KMS-11 (cell line): ENCODE measurements at regions not wholly inside any gene's neighbourhood (a gene's known extent, or its start where the extent isn't known, plus 50 kb on each side); places are given as distances from the start of the nearest gene placed in this dataset.

Experiments used
- H2AFZ ChIP-seq: fragments of 200-600 bp; sonication (generic); 2 replicates; pipeline ENCODE4 v1.6.1; 2016; ENCODE audit warnings: antibody characterized with exemption, mixed run types, low read depth
- H3K27ac ChIP-seq: fragments of 200-600 bp; sonication (generic); 2 replicates; pipeline ENCODE4 v1.6.1; 2016; ENCODE audit warnings: mild to moderate bottlenecking, mixed run types
- H3K27me3 ChIP-seq: fragments of 200-600 bp; sonication (generic); 2 replicates; pipeline ENCODE4 v1.6.1; 2017; ENCODE audit warnings: mild to moderate bottlenecking, low read depth, mixed run types, moderate library complexity; ENCODE audit not compliant: insufficient read depth
- H3K36me3 ChIP-seq: fragments of 200-600 bp; sonication (generic); 2 replicates; pipeline ENCODE4 v1.6.1; 2017; ENCODE audit warnings: mild to moderate bottlenecking, mixed run types; ENCODE audit not compliant: insufficient read depth
- H3K4me1 ChIP-seq: fragments of 200-600 bp; sonication (generic); 2 replicates; pipeline ENCODE4 v1.6.1; 2016; ENCODE audit warnings: mild to moderate bottlenecking, low read depth, mixed run types; ENCODE audit not compliant: poor library complexity, severe bottlenecking
- H3K4me2 ChIP-seq: fragments of 200-600 bp; sonication (generic); 2 replicates; pipeline ENCODE4 v1.7.0; 2016; ENCODE audit warnings: mild to moderate bottlenecking, mixed run types
- H3K4me3 ChIP-seq: fragments of 200-600 bp; sonication (generic); IDR thresholded peaks from 2 replicates; pipeline ENCODE4 v1.6.1; 2017; ENCODE audit warnings: low read depth, low read length, mixed read lengths; ENCODE audit not compliant: insufficient read depth
- H3K79me2 ChIP-seq: fragments of 200-600 bp; sonication (generic); 2 replicates; pipeline ENCODE4 v1.6.1; 2016; ENCODE audit warnings: low read depth, mixed run types; ENCODE audit not compliant: insufficient read depth
- H3K9ac ChIP-seq: fragments of 200-600 bp; sonication (generic); 2 replicates; pipeline ENCODE4 v1.6.1; 2016; ENCODE audit warnings: mild to moderate bottlenecking, mixed run types
- H4K20me1 ChIP-seq: fragments of 200-600 bp; sonication (generic); 2 replicates; pipeline ENCODE4 v1.6.1; 2016; ENCODE audit warnings: mild to moderate bottlenecking, mixed run types; ENCODE audit not compliant: insufficient read depth
- TF ChIP-seq, protein P1 (sequence below): fragments of 200-600 bp; sonication (generic); conservative IDR thresholded peaks from 2 replicates; pipeline ENCODE4 v1.6.1; 2017; ENCODE audit warnings: low read depth, mild to moderate bottlenecking, antibody characterized with exemption, low read length, moderate library complexity, mixed read lengths

DNA sequence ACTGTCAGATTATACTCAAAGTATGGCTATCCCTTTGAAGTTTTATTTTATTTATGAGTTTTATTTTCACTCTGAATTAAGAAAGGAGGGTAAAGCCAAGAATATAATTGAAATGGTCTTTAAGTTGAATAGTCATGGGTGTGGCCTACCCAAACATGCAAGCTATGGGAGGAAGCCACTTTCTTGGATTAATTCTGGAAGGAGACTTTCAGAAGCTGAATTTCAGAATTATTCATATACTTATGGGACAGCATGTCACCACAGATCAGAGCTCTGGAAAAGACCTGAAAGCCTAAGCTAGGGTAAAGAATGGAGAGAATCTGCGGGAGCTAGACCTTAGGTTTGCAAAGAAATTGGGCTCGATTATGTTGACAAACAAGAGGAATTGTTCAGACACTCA, 242.4 kb upstream of the FKBP1C start:
- Histone ChIP-seq H3K36me3 (no peaks in the 10 kb centered on the region), H3K4me1 (no peaks in the 10 kb centered on the region), H3K9ac (no peak overlapping the region), H3K27ac (no peak overlapping the region), H4K20me1 (no peaks in the 10 kb centered on the region), H2AFZ (no peak overlapping the region), H3K79me2 (no peaks in the 10 kb centered on the region), H3K27me3 (no peaks in the 10 kb centered on the region), H3K4me2 (no peak overlapping the region), H3K4me3 (no peak overlapping the region)
- TF ChIP-seq, protein P1, sequence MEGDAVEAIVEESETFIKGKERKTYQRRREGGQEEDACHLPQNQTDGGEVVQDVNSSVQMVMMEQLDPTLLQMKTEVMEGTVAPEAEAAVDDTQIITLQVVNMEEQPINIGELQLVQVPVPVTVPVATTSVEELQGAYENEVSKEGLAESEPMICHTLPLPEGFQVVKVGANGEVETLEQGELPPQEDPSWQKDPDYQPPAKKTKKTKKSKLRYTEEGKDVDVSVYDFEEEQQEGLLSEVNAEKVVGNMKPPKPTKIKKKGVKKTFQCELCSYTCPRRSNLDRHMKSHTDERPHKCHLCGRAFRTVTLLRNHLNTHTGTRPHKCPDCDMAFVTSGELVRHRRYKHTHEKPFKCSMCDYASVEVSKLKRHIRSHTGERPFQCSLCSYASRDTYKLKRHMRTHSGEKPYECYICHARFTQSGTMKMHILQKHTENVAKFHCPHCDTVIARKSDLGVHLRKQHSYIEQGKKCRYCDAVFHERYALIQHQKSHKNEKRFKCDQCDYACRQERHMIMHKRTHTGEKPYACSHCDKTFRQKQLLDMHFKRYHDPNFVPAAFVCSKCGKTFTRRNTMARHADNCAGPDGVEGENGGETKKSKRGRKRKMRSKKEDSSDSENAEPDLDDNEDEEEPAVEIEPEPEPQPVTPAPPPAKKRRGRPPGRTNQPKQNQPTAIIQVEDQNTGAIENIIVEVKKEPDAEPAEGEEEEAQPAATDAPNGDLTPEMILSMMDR: no peak

GRCh38 chr6:62971976-62972658, 239.2 kb upstream of the FKBP1C start:
- Histone ChIP-seq H2AFZ (no peak overlapping the region), H3K36me3 (no peaks in the 10 kb centered on the region), H3K27me3 (no peaks in the 10 kb centered on the region), H3K79me2 (no peaks in the 10 kb centered on the region), H3K4me3 (no peak overlapping the region), H3K27ac (no peak overlapping the region), H3K4me2 (no peak overlapping the region), H3K9ac (no peak overlapping the region), H3K4me1 (no peaks in the 10 kb centered on the region), H4K20me1 (no peaks in the 10 kb centered on the region)
- TF ChIP-seq, protein P1: no peak

GRCh38 chr6:62974452-62974851, 236.8 kb upstream of the FKBP1C start:
- no peak overlapping the region for H2AFZ ChIP-seq
- no peaks in the 10 kb centered on the region for H3K27me3 ChIP-seq
- TF ChIP-seq, protein P1: no peak
- no peaks in the 10 kb centered on the region for H3K4me1 ChIP-seq
- H3K36me3 ChIP-seq: no peaks in the 10 kb centered on the region
- H3K79me2 ChIP-seq: no peaks in the 10 kb centered on the region
- H3K9ac ChIP-seq: no peak overlapping the region
- no peak overlapping the region for H3K4me2 ChIP-seq
- no peaks in the 10 kb centered on the region for H4K20me1 ChIP-seq
- no peak overlapping the region for H3K27ac ChIP-seq
- no peak overlapping the region for H3K4me3 ChIP-seq

DNA sequence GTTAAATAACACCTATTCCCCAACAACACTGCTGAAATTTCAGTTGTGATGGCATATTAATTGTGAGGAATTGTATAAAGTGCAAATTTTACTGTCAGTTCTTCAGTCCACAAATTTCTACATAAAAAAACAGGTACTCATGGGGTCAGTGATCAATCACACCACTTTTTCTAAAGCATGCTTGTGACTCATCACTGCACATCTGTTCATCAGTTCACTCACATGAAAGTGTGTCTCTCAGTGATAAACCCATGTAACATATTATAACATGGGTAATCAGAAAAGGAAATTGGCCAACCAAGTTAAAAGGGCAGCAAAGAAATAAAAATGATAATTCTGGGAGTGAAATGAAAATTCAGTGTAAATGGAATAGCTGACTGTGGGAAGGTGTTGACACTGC, 234.7 kb upstream of the FKBP1C start:
- no peak overlapping the region for H3K27ac ChIP-seq
- H3K79me2 ChIP-seq: no peaks in the 10 kb centered on the region
- TF ChIP-seq, protein P1: no peak
- H3K36me3 ChIP-seq: no peaks in the 10 kb centered on the region
- H3K9ac ChIP-seq: no peak overlapping the region
- H3K4me3 ChIP-seq: no peak overlapping the region
- no peaks in the 10 kb centered on the region for H3K27me3 ChIP-seq
- H3K4me2 ChIP-seq: no peak overlapping the region
- no peak overlapping the region for H2AFZ ChIP-seq
- no peaks in the 10 kb centered on the region for H3K4me1 ChIP-seq
- H4K20me1 ChIP-seq: no peaks in the 10 kb centered on the region
